HEK293T (cell line): ENCODE measurements at regions not wholly inside any gene's neighbourhood (a gene's known extent, or its start where the extent isn't known, plus 50 kb on each side); places are given as distances from the start of the nearest gene placed in this dataset.

Source experiments
- ARNT ChIP-seq: fragments of 450-650 bp; IDR thresholded peaks from 2 replicates; pipeline ENCODE4 v1.6.1; 2017; ENCODE audit warnings: mild to moderate bottlenecking
- BHLHE40 ChIP-seq: fragments of 450-650 bp; IDR thresholded peaks from 2 replicates; pipeline ENCODE4 v1.6.1; 2016; ENCODE audit warnings: mild to moderate bottlenecking, moderate library complexity, borderline replicate concordance
- ELF4 ChIP-seq: fragments of 450-650 bp; IDR thresholded peaks from 2 replicates; pipeline ENCODE4 v1.6.1; 2017; ENCODE audit warnings: antibody characterized with exemption
- FOXA1 ChIP-seq: fragments of 450-650 bp; IDR thresholded peaks from 2 replicates; pipeline ENCODE4 v1.6.1; 2016; ENCODE audit warnings: mild to moderate bottlenecking
- FOXK2 ChIP-seq: fragments of 450-650 bp; IDR thresholded peaks from 2 replicates; pipeline ENCODE4 v1.6.1; 2016; ENCODE audit warnings: mild to moderate bottlenecking
- FOXM1 ChIP-seq: fragments of 450-650 bp; IDR thresholded peaks from 2 replicates; pipeline ENCODE4 v1.6.1; 2017; ENCODE audit warnings: mild to moderate bottlenecking, borderline replicate concordance
- NFRKB ChIP-seq: fragments of 450-650 bp; IDR thresholded peaks from 2 replicates; pipeline ENCODE4 v1.6.1; 2016; ENCODE audit warnings: mild to moderate bottlenecking, moderate library complexity
- PKNOX1 ChIP-seq: fragments of 450-650 bp; IDR thresholded peaks from 2 replicates; pipeline ENCODE4 v1.6.1; 2016
- SP1 ChIP-seq: fragments of 450-650 bp; IDR thresholded peaks from 2 replicates; pipeline ENCODE4 v1.6.1; 2017
- SUZ12 ChIP-seq: fragments of 450-650 bp; IDR thresholded peaks from 2 replicates; pipeline ENCODE4 v1.6.1; 2016; ENCODE audit warnings: mild to moderate bottlenecking
- TARDBP ChIP-seq: fragments of 450-650 bp; IDR thresholded peaks from 2 replicates; pipeline ENCODE4 v1.6.1; 2016
- ZNF384 ChIP-seq: fragments of 450-650 bp; IDR thresholded peaks from 2 replicates; pipeline ENCODE4 v1.6.1; 2016

GRCh38 chr9:75200892-75201470 lies 112.7 kb downstream of the OSTF1 start:
- TF ChIP-seq BHLHE40 (no peak), SP1 (no peak), FOXM1 (no peak), FOXA1 (no peak), TARDBP (no peak), NFRKB (no peak), SUZ12 (no peak), PKNOX1 (peak; percentile 89), ZNF384 (no peak), FOXK2 (no peak), ARNT (no peak), ELF4 (no peak)
